ENCODE measurements at regions not wholly inside any gene's neighbourhood (a gene's known extent, or its start where the extent isn't known, plus 50 kb on each side); places are given as distances from the start of the nearest gene placed in this dataset.

- no peak for TF ChIP-seq CTCF (optimal IDR thresholded peaks at IDR 0.05 in 1 of 3, IDR thresholded peaks at IDR 0.05 in 1 of 3, conservative IDR thresholded peaks at IDR 0.05 in 1 of 3; ENCODE audit: extremely low read depth in 1 of 3, insufficient read depth in 2 of 3, low read length in 3 of 3)
- TF ChIP-seq EZH2 (IDR thresholded peaks at IDR 0.05; ENCODE audit: low read length) = no peak
These were observed 142.5 kb upstream of the TTC29 start for GRCh38 chr4:147088146-147088545.
